ENCODE measurements at regions not wholly inside any gene's neighbourhood (a gene's known extent, or its start where the extent isn't known, plus 50 kb on each side); places are given as distances from the start of the nearest gene placed in this dataset.

DNA sequence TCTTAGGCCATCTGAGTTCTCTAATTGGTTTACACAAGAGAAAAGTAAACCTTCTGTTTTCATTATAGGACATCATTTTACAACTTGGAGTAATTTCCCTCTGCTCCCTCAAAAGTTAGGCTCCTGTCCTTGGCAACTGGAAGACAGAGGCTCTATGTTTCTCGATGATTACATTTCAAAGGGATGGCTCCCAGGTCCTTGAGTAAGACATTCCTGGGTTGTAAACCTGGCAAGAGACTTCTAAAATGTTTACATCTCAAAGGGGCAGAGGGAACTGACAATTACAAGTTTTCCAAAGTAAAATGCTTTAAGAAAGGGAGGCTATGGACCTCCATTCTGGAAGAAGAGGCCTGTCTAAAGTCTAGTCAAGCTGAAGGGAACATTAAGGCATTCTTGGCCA lies 268.3 kb upstream of the REG3G start:
- TF ChIP-seq CTCF (conservative IDR thresholded peaks at IDR 0.05 in 1 of 2, IDR thresholded peaks at IDR 0.05 in 1 of 2; ENCODE audit: low read depth in 1 of 2, low read length in 2 of 2) (no peak), EZH2 (IDR thresholded peaks at IDR 0.05; ENCODE audit: low read length, missing control alignments) (no peak)
